Left ventricle myocardium inferior (tissue), 1 donor: ENCODE measurements at regions not wholly inside any gene's neighbourhood (a gene's known extent, or its start where the extent isn't known, plus 50 kb on each side); places are given as distances from the start of the nearest gene placed in this dataset.

Experiments used
- DNase-seq: peaks from one replicate; pipeline ENCODE4 v3.0.0-alpha.2; 2020
- H3K27ac ChIP-seq: fragments of 200-600 bp; replicated peaks from 2 replicates; pipeline ENCODE4 v1.8.0; 2021
- H3K27me3 ChIP-seq: fragments of 200-600 bp; 2 replicates; pipeline ENCODE4 v1.8.0; 2021; ENCODE audit warnings: low read depth
- H3K36me3 ChIP-seq: fragments of 200-600 bp; 2 replicates; pipeline ENCODE4 v1.8.0; 2021
- H3K4me1 ChIP-seq: fragments of 200-600 bp; 2 replicates; pipeline ENCODE4 v1.8.0; 2021
- H3K4me3 ChIP-seq: fragments of 200-600 bp; 2 replicates; pipeline ENCODE4 v1.8.0; 2021; ENCODE audit warnings: mild to moderate bottlenecking, moderate library complexity
- H3K9me3 ChIP-seq: fragments of 200-600 bp; replicated peaks from 2 replicates; pipeline ENCODE4 v1.8.0; 2021
- intact Hi-C: fragments of 100-400 bp; cut with micrococcal nuclease; formaldehyde crosslinking; loops from one replicate; pipeline ENCODE4 v1.11.0; 2022
- TF ChIP-seq, protein P1 (sequence below): fragments of 200-600 bp; IDR thresholded peaks from 2 replicates; pipeline ENCODE4 v1.8.0; 2021; ENCODE audit warnings: antibody characterized with exemption, mild to moderate bottlenecking, borderline replicate concordance
- donor health status: DM: no; HTN: yes; CAD: no; lungs with severe emphysema.

DNA sequence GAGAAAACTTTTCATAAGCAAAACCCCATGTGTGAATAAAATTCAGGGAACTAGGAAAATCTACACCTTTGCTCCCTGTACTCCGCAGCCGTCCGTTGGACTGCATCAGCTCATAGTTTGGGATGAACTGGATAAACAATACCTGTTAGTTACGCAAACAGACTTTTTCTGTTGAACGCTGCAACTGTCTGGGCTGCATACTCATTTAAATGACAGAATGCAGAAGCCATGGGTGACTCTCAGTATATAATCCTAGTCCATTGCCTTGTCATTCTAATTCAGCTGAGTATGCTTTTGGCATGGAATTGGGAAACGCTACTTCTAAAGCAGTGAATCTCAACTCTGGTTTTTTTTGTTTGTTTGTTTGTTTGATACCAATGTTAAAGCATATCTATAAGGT is 151.6 kb downstream of the SLITRK1 start:
- intact Hi-C loops: no loop called here
- TF ChIP-seq, protein P1, sequence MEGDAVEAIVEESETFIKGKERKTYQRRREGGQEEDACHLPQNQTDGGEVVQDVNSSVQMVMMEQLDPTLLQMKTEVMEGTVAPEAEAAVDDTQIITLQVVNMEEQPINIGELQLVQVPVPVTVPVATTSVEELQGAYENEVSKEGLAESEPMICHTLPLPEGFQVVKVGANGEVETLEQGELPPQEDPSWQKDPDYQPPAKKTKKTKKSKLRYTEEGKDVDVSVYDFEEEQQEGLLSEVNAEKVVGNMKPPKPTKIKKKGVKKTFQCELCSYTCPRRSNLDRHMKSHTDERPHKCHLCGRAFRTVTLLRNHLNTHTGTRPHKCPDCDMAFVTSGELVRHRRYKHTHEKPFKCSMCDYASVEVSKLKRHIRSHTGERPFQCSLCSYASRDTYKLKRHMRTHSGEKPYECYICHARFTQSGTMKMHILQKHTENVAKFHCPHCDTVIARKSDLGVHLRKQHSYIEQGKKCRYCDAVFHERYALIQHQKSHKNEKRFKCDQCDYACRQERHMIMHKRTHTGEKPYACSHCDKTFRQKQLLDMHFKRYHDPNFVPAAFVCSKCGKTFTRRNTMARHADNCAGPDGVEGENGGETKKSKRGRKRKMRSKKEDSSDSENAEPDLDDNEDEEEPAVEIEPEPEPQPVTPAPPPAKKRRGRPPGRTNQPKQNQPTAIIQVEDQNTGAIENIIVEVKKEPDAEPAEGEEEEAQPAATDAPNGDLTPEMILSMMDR: no peak
- H3K27ac ChIP-seq: no peak overlapping the region
- no peak for DNase-seq
- H3K36me3 ChIP-seq: no peaks in the 10 kb centered on the region
- no peaks in the 10 kb centered on the region for H3K9me3 ChIP-seq
- no peaks in the 10 kb centered on the region for H3K27me3 ChIP-seq
- H3K4me1 ChIP-seq: no peaks in the 10 kb centered on the region
- no peak overlapping the region for H3K4me3 ChIP-seq

DNA sequence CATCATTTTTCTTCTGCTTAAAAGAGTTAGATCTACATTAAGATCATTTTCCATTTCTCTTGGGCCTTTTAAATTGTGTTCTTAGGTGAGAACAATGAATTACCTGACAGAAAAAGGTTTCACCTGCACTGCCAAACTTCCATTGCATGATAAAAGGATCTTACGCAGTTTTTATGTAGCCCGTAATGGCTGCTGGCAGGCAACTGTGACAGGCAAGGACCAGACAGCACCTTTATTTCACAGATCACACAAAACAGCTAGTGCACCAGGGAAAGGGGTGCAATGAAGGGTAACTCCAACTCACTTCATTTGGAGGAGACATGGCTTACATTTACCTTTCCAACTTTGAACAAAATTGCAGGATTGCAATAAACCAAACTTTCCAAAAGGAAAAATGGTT is 159.8 kb downstream of the SLITRK1 start:
- Histone ChIP-seq H3K4me1 (no peaks in the 10 kb centered on the region), H3K36me3 (no peaks in the 10 kb centered on the region), H3K4me3 (no peak overlapping the region), H3K9me3 (no peaks in the 10 kb centered on the region), H3K27ac (no peak overlapping the region), H3K27me3 (no peaks in the 10 kb centered on the region)
- DNase-seq: no peak
- TF ChIP-seq, protein P1: no peak
- intact Hi-C loops: no loop called here

DNA sequence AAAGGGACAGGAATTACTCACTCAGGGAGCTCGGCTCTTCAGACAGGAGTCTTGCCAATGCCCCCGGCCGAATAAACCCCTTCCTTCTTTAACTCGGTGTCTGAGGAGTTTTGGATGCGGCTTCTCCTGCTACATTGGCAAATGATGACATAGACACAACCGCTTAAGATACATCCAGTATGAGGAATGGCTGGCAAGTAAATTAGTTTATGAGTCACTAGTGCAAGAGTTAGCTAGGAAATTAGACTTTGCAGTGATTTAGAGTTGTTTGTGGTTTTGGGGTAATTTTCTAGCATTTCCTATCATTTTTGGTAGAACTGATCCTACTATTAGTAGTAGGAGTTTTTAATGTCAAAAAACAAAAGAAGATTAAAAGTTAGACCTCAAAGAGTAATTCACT is 166.2 kb downstream of the SLITRK1 start:
- Histone ChIP-seq H3K4me1 (no peaks in the 10 kb centered on the region), H3K9me3 (no peaks in the 10 kb centered on the region), H3K27me3 (no peaks in the 10 kb centered on the region), H3K36me3 (no peaks in the 10 kb centered on the region), H3K4me3 (no peak overlapping the region), H3K27ac (no peak overlapping the region)
- no peak for DNase-seq
- TF ChIP-seq, protein P1: no peak
- intact Hi-C loops: no loop called here

DNA sequence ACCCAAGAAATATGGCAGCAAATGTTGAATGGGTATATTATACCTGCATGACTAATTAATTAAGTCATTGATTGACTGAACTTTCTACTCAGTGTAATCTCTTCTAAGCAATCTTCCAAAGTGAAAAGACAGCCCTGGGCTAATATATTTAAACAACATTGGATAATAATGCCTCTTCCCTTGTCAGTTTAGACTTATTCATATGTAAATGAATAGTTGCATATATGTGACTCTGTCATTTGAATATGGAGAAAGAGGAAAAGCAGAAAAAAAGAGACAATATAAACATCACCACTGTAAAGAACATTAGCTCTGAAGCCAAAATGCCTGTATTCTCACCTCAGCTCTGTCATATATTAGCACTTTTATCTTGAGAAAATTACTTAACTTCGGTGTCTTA is 168.0 kb downstream of the SLITRK1 start:
- no peak overlapping the region for H3K27ac ChIP-seq
- intact Hi-C loops: no loop called here

DNA sequence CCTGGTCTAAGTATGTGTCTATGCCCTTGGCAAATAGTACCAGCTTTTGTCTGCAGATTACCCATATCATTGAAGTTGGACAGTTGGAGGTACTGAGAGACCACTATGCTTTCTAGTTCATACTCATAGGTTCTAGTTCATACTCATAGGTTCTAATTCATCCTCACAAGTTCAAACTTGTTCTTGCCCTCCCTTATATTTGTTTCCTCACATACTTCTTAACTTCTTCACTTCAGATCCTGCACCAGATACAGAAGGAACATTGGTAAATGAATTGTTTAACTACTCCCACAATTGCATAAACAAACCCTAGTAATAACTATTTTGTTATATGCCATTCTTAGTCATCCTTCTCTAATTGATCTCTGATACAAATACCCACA is 172.2 kb downstream of the SLITRK1 start:
- no peak for DNase-seq
- TF ChIP-seq, protein P1: no peak
- no peaks in the 10 kb centered on the region for H3K4me1 ChIP-seq
- H3K9me3 ChIP-seq: no peaks in the 10 kb centered on the region
- intact Hi-C loops: no loop called here
- no peaks in the 10 kb centered on the region for H3K27me3 ChIP-seq
- H3K36me3 ChIP-seq: no peaks in the 10 kb centered on the region
- H3K4me3 ChIP-seq: no peak overlapping the region
- no peak overlapping the region for H3K27ac ChIP-seq

More for the DNA sequence above, 168.0 kb downstream of the SLITRK1 start:
- TF ChIP-seq, protein P1: no peak
- Histone ChIP-seq H3K9me3 (no peaks in the 10 kb centered on the region), H3K4me3 (no peak overlapping the region), H3K36me3 (no peaks in the 10 kb centered on the region), H3K27me3 (no peaks in the 10 kb centered on the region), H3K4me1 (no peaks in the 10 kb centered on the region)
- DNase-seq: no peak
